ENCODE measurements at regions not wholly inside any gene's neighbourhood (a gene's known extent, or its start where the extent isn't known, plus 50 kb on each side); places are given as distances from the start of the nearest gene placed in this dataset.

- TF ChIP-seq TAF1 (IDR thresholded peaks at IDR 0.05; ENCODE audit: borderline replicate concordance, low read depth, low read length) (no peak), LARP7 (IDR thresholded peaks at IDR 0.05) (no peak), BCLAF1 (IDR thresholded peaks at IDR 0.05) (no peak), ZBTB11 (CRISPR knock-in tag; IDR thresholded peaks at IDR 0.05) (no peak), USF1 (IDR thresholded peaks at IDR 0.05; ENCODE audit: borderline replicate concordance, extremely low read length, insufficient read depth, low read depth, low read length) (no peak), JUND (IDR thresholded peaks at IDR 0.05; ENCODE audit: low read depth, low read length) (no peak)
- Histone ChIP-seq H3K9ac (ENCODE audit: control insufficient read depth, insufficient read depth, low read length) (no peak overlapping the region), H3K9me3 (replicated peaks; ENCODE audit: control insufficient read depth, insufficient read depth, low read length) (no peaks in the 10 kb centered on the region), H3K27me3 (replicated peaks in 1 of 2; ENCODE audit: control insufficient read depth in 2 of 2, insufficient read depth in 2 of 2, low read length in 1 of 2) (no peaks in the 10 kb centered on the region), H3K27ac (ENCODE audit: control insufficient read depth, insufficient read depth) (no peak overlapping the region), H3K4me2 (ENCODE audit: control insufficient read depth, insufficient read depth) (no peak overlapping the region), H3K36me3 (ENCODE audit: control insufficient read depth in 2 of 2, insufficient read depth in 2 of 2, low read length in 1 of 2) (no peaks in the 10 kb centered on the region), H3K79me2 (ENCODE audit: control insufficient read depth, insufficient read depth, low read length) (no peaks in the 10 kb centered on the region), H3K4me3 (no peak overlapping the region), H4K20me1 (ENCODE audit: control insufficient read depth, insufficient read depth) (no peaks in the 10 kb centered on the region), H2AFZ (ENCODE audit: control insufficient read depth, low read depth, low read length) (no peak overlapping the region), H3K4me1 (ENCODE audit: control insufficient read depth, insufficient read depth, low read length) (no peaks in the 10 kb centered on the region)
- DNase-seq (ENCODE audit: low read depth, low spot score), result no peak
- no peak for FAIRE-seq
- intact Hi-C loops (cut with micrococcal nuclease; ENCODE audit: unreplicated experiment), result no loop called here
- ChIA-PET SMC1A (ENCODE audit: uncharacterized antibody, unreplicated experiment) (interaction anchor here (1.0 kb wide), 1 partner anchor 280 kb away, joined by 3 read pairs; no protein-coding TSS in a partner anchor), RAD21 (ENCODE audit: unreplicated experiment) (no interaction called here), POLR2A (no interaction called here), CTCF (no interaction called here)
- in situ Hi-C loops (cut with MboI), result no loop called here
- no peak for ATAC-seq
- no TSS peak for BruUV-seq (replicated peaks)
Observed at GRCh38 chr15:47432826-47433225, 284.5 kb upstream of the SEMA6D start.

Measured in GM12878 (cell line).